Bronchial epithelial cell (primary cell): ENCODE measurements at regions not wholly inside any gene's neighbourhood (a gene's known extent, or its start where the extent isn't known, plus 50 kb on each side); places are given as distances from the start of the nearest gene placed in this dataset.
A peak's percentile ranks its signal among the peaks of the same experiment; 100 is the strongest.

ENCODE experiments used
- DNase-seq: peaks from one replicate; pipeline ENCODE4 v3.0.0-alpha.2; 2010; ENCODE audit warnings: low read depth
- FAIRE-seq: peaks from 2 replicates; lab custom pipeline; 2011; peaks lifted over from hg19 to GRCh38; lab: Jason Lieb, UNC
- H3K27me3 ChIP-seq: 2 replicates; pipeline ENCODE4 v1.5.1; 2011; ENCODE audit warnings: low read length; ENCODE audit not compliant: control insufficient read depth, insufficient read depth
- H3K36me3 ChIP-seq: 2 replicates; pipeline ENCODE4 v1.5.1; 2011; ENCODE audit warnings: low read length; ENCODE audit not compliant: control insufficient read depth, insufficient read depth
- H3K4me3 ChIP-seq: 2 replicates; pipeline ENCODE4 v1.5.1; 2011; ENCODE audit warnings: mild to moderate bottlenecking, low read depth, low read length, control low read depth
- TF ChIP-seq, protein P1 (sequence below): IDR thresholded peaks from 2 replicates; pipeline ENCODE4 v1.5.1; 2011; ENCODE audit warnings: mild to moderate bottlenecking, moderate library complexity, low read length, control low read depth, inconsistent platforms; ENCODE audit not compliant: insufficient read depth, severe bottlenecking

DNA sequence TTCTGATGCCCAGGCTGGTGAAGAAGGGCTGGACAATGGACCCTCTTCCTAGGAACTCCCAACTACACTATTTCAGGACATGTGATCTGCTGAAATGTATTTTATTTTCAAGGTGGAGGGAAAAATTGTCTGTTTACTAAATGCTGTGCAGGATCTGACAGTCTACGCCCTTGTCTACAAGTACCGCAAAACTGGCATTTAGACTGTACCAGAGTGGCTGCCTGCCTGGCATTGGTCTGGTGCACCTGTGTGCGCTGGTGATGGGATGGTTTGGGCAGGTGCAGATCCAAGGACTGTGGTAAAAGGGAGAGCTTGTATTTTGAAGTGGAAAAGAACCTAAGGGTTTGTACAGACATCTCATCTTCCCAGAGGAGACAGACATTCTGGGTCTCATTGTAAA lies 79.7 kb downstream of the AIPL1 start:
- peaks cover 2% of the 10 kb centered on the region for H3K27me3 ChIP-seq
- H3K4me3 ChIP-seq = no peak overlapping the region
- H3K36me3 ChIP-seq = no peaks in the 10 kb centered on the region
- DNase-seq = no peak
- TF ChIP-seq, protein P1, sequence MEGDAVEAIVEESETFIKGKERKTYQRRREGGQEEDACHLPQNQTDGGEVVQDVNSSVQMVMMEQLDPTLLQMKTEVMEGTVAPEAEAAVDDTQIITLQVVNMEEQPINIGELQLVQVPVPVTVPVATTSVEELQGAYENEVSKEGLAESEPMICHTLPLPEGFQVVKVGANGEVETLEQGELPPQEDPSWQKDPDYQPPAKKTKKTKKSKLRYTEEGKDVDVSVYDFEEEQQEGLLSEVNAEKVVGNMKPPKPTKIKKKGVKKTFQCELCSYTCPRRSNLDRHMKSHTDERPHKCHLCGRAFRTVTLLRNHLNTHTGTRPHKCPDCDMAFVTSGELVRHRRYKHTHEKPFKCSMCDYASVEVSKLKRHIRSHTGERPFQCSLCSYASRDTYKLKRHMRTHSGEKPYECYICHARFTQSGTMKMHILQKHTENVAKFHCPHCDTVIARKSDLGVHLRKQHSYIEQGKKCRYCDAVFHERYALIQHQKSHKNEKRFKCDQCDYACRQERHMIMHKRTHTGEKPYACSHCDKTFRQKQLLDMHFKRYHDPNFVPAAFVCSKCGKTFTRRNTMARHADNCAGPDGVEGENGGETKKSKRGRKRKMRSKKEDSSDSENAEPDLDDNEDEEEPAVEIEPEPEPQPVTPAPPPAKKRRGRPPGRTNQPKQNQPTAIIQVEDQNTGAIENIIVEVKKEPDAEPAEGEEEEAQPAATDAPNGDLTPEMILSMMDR = no peak
- FAIRE-seq = no peak

DNA sequence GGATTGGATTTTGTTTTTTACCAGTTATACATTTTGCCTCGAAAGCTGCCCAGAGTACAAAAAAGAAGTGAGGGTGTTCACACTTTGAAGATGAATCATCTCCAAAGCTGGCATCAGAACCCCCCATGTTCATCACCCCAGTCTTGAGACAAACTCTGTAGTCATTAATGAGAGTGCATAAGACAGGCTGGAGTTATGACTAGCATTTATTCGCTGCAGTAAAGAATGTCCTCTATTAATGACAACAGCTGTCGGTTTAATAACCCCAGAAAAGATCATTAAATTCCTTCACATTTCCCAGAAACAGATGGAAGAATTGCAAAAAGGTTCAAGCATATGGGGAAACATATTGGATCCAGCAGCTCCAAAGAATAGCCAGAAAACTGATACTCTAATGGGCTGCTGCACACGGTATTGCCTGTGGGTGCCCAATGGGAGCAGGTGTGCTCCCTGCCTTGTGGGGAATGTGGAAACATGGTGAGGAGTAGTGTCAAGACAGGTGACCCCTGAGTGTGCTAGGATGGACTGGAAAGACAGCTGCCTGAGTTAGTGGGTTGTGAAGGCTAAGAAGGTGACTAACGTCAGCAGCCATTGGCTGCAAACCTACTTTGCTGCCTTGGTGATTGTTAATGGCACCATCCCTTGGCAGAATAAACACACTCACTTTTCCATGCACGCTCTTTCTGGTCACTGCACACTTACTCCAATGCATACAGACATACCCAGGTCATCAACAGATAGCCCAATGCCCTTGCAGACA lies 81.9 kb downstream of the AIPL1 start:
- no peak overlapping the region for H3K4me3 ChIP-seq
- no peaks in the 10 kb centered on the region for H3K36me3 ChIP-seq
- H3K27me3 ChIP-seq = peaks cover 2% of the 10 kb centered on the region
- TF ChIP-seq, protein P1 = no peak
- DNase-seq (no peak), FAIRE-seq (peak; percentile 55)

DNA sequence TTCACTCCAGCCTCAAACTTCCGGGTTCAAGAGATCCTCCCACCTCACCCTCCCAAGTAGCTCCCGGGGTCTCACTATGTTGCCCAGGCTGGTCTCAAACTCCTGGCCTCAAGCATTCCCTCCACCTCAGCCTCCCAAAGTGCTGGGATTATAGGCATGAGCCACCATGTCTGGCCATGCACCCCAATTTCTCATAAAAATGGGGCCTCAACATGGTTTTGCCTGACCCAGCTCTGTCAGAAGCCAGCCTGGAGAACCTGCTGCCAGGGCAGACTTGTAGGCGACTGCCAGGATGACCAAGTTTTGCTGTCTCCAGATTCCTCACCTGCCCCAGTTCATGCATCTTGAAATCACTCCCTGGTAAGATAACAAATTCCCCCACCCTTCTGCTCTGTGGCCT lies 82.9 kb downstream of the AIPL1 start:
- DNase-seq (no peak), FAIRE-seq (no peak)
- H3K4me3 ChIP-seq = no peak overlapping the region
- TF ChIP-seq, protein P1 = no peak
- peaks cover 2% of the 10 kb centered on the region for H3K27me3 ChIP-seq
- no peaks in the 10 kb centered on the region for H3K36me3 ChIP-seq

DNA sequence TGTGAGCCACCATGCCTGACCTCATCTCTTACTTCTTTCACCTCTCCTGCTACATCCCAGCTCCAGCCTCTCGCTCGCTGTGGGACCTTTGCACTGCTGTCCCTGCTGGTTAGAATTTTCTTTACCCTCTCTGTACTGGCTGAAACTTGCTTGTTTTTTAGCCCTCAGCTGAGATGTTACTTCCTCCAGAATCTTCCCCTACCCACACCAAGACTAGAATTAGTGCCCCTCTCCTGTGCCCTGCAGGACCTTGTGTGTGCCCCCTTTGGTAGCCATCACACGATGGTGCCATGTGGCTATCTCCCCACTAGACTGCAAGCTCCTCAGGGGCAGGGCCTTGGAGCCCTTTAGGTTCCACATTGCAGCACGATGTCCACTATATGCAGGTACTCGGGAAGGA lies 84.1 kb downstream of the AIPL1 start:
- no peak for FAIRE-seq
- Histone ChIP-seq H3K36me3 (no peaks in the 10 kb centered on the region), H3K4me3 (no peak overlapping the region), H3K27me3 (peaks cover 2% of the 10 kb centered on the region)
- DNase-seq = no peak
- TF ChIP-seq, protein P1 = no peak

DNA sequence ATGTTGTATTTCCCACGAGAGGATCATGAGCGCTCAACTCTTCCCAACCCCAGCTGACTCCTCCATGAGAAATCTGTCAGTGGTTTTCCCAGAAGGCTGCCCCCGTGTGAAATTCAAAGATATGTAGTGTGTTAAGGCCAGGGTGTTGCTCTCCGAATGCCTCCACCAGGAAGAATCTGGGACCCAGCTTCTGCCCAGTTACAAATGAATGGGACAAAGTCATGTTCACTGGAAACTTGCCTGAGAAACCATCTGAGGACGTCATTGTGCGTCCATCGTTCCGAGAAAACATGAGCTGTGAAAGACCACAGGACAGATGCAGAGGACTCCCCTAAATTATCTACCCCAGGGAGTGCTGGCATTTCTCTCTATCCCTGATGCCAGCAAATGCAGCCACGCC lies 86.0 kb downstream of the AIPL1 start:
- TF ChIP-seq, protein P1 = no peak
- Histone ChIP-seq H3K36me3 (no peaks in the 10 kb centered on the region), H3K27me3 (peaks cover 2% of the 10 kb centered on the region), H3K4me3 (no peak overlapping the region)
- DNase-seq = no peak
- no peak for FAIRE-seq

DNA sequence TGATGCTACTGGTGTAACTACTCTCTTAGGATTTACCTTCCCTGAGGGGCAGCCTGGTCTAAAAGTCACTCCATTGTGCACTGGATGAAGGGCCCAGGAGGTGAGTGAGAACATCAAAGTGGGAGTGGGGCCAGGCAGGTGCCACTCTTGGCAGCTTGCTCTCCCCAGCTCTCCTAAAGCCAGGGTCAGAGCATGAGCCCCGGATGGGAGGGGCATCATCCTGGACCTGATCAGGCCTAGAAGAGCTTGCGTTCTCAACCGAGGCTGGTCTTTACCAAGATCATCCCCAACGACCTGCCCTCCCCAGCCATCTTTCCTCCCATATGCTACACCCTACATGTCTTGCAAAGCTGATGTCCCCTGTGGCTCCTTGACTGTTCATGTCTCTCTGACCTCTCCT lies 87.1 kb downstream of the AIPL1 start:
- TF ChIP-seq, protein P1 = no peak
- Histone ChIP-seq H3K36me3 (no peaks in the 10 kb centered on the region), H3K27me3 (peaks cover 2% of the 10 kb centered on the region), H3K4me3 (no peak overlapping the region)
- DNase-seq (no peak), FAIRE-seq (no peak)
